HG03066 (cell line): ENCODE measurements at regions not wholly inside any gene's neighbourhood (a gene's known extent, or its start where the extent isn't known, plus 50 kb on each side); places are given as distances from the start of the nearest gene placed in this dataset.

Source experiments
- ATAC-seq: cut with Tn5 transposase; IDR thresholded peaks from one replicate; pipeline ENCODE4 v1.9.1; 2021; ENCODE audit warnings: low read depth; ENCODE audit not compliant: unreplicated experiment

DNA sequence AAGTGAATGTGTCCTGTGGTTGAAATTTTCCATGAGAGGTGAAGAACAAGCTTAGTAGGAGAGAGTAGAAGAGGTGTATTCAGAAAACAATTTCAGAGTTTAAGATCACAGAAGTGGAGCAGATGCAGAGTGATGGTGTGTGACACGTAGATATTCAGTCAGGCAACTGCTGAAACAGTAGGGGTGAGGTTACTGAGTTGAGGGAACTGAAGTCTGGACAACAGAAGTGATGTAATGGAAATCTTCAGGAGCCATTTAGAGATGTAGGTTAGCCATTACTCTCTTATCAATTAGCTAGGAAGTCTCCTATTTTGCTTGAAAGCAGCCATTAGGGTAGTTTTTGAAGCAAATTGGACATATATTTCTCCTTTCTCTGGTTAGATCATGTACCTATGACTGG, 584.4 kb downstream of the PKHD1 start:
- no peak for ATAC-seq

DNA sequence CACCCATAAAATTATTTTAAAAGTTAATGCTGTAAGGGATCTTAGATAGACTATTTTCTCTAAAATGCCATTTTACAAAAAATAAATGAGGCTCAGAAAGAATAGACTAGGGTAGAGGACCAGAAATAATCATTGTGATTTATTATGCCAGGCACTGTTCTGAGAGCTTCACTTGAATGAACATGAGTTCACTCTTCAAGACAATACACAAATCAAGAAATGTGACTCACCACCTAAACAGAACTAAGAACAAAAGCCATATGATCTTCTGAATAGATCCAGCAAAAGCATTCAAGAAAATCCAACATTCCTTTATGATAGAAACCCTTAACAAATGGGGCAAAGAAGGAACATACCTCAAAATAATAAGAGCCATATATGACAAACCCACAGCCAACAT, 582.0 kb downstream of the PKHD1 start:
- no peak for ATAC-seq

DNA sequence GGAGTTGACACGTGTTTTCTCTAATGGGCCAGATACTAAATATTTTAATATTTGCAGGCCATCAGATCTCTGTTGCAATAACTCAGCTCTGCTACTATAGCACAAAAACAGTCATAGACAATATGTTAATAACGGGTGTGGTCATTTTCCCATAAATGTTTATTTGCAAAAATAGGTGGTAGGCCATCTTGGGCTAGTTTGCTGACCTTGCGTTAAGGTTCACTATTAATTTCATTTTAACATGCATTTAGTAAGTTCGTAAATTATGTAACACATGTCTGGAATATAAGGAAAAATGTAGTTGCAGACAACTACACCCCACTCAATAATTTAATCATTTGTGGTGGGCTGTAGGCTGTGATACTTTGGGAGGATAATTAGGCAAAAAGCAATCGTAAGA, 577.8 kb downstream of the PKHD1 start:
- ATAC-seq, result no peak

- ATAC-seq, result no peak
These were observed 576.3 kb downstream of the PKHD1 start for GRCh38 chr6:51511081-51511480.

DNA sequence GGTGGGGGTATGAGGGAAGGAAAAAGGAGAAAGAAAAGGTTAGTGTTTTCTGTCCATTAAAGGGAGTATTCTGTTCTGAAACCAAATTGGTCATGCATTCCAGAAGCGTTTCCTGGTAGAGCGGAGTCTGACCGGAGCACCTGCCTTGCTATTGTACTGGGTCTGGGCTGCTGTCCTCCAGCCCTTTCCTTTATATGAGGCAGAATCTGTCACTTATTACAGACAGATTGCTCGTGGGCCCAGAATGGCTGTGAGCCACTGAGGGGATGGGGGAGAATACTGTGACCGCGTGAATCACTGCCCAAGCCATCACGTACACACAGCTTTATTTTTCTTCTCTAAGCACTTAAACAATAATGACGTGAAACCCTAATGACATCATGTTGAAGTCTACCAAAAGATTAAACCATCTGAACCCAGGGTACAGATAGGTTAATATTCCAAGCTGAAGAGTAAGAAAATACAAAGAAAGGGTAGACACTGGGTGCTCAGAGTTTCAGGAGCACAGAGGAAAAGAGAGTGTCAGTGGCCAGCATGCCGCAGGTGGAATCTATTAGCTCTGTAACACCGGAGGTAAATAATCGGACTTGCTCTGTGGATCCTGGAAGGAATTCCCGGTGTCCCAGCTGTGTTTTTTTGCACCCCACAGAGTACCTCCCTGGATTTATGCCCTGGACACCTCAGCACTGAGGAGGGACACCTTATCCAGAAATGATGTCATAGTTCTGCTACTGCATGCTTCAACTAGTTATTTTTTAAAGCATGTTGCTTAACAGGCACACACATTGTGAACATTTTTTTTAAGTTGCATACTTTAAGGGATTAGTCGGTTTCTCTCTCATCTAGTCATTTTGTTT, 573.3 kb downstream of the PKHD1 start:
- no peak for ATAC-seq

DNA sequence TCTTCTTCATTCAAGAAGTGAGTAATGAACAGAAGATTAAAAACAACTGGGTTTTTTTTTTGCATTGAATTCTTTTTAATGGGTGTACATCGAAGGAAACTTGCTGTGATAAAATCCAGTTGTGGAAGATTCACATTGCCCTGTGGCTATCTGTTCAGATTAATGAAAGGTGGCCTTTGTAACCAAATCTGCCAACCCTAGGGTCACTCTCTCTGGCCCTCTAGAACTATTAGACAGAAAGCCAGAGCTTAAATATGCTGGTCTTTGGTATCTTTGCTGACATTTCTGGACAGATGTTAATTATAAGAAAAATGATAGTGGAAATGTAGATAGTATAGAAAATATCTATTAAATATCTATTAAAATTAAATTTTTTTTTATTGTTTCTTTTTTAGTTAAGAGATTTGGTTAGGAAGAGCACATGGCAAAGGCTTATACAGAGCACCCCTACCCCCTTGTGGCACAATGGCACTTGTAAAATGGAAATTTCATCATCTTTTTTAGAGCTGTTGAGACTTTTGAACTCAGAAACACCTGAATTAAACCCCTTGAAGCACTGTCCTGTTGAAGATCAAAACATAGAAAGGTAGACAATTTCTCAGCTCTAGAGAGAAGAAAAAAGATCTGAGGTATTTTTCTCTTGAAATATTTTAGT, 572.5 kb downstream of the PKHD1 start:
- ATAC-seq, result no peak

GRCh38 chr6:51526049-51526448, 561.4 kb downstream of the PKHD1 start:
- ATAC-seq, result no peak

DNA sequence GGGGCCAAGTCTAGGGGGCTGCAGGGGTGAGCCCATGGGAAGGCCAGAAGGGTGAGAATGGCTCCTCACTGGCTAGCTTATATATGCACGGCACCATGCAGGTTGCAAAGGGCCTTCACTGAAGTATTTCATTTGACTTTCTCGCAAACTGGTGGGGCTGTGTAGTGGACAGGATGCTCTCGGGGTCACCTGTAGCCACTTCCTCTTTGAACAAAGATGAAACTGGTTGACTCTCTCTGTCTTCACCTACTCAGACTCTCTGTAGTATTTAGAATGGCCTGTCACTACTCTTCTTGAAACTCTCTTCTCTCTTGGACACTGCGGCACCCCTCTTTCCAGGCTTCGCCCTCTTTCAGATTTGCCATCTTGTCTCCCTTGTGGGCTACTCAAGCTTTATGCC, 560.5 kb downstream of the PKHD1 start:
- ATAC-seq, result no peak

DNA sequence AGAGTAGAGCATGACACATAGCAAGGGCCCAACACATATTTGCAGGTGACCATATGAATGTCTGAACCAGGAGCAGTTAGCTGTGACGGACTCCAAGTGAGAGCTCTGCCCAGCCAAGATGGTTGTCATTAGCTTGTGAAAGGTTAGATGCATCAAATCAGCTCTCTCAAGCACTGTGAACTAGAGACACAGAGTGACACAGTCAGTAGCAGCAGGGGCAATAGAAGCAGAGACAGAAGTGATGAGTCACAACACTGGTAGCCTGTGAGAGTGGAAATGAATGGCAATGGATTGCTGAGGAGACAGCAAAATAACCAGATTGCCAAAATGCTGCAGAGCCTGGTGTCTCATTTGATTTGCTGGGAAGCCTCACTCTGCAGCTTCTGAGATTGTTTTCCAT, 558.9 kb downstream of the PKHD1 start:
- no peak for ATAC-seq

- no peak for ATAC-seq
These were observed 558.2 kb downstream of the PKHD1 start for GRCh38 chr6:51529240-51529639.

- no peak for ATAC-seq
These were observed 555.8 kb downstream of the PKHD1 start for GRCh38 chr6:51531623-51532022.

DNA sequence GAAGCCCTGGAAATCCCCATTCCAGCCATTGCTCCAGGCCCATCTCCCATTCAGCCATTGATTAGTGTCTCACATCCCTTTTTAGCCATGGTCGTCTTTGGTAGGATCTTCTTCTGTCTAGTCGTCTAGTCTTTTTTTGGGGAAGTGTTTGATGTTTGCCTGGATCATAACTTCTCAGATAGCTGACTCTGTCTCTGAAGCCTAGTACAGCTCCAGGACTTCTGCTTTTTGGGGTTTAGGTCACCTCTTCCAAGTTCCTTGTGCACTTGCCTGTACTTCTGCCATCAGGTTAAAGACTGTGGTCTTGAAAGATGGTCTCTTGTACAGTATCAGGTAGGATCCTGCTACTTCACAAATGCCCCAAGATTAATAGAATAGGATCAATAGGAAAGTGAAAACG, 553.5 kb downstream of the PKHD1 start:
- no peak for ATAC-seq

GRCh38 chr6:51535327-51535726, 552.1 kb downstream of the PKHD1 start:
- ATAC-seq, result no peak

DNA sequence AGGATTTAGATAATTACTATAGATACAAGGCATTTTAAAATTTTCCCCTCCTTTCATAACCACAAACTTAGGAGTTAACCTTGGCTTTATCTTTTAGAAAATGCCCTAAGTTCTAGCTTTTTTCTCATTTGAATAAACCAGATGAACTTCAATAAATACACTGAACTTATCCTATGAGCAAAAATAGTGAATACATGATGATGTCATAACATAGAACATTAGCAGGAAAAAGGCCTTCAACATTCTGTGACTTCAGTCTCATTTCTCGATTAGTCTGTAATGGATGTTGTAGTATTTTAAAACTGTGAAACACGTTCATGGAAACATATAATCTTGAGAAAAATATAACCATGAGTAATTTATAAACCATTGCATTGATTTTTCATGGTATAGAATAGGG, 550.7 kb downstream of the PKHD1 start:
- no peak for ATAC-seq

DNA sequence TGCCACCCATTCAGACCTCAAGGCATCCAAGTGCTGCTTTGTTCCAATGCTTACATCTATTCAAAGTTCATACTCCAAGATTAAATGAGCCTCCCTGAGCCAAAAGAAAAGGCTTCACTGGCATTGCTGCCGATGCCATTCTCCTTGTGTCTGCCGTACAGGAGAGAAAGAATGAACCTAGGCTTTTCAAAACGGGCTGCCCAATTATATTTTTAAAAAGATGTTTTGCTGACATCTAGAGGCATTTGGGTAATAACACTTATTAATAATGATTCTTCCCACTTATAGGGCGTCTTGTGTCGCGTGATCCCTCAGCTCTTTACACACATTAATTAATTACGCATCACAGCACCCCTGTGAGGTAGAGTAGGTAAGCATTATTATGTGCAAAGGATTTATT, 545.6 kb downstream of the PKHD1 start:
- ATAC-seq, result no peak

DNA sequence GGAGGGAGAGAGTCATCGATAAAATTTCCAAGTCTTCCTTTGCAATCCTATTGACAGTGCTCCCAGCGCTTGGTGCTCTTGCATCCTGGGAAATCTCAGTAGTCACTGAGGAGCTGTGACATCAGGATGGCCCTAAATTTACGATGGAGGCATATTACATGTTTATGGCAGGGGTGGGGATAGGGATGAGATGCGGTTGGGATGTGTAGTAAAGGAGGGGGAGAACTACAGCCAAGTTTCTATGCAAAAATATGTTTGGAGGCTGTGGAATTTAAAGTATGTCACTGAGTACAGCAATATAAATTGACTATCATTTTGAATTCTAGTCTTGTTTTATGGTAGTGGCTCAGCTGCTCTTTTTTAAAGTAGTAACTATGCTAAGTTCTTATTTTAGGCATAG, 544.9 kb downstream of the PKHD1 start:
- no peak for ATAC-seq

- ATAC-seq, result no peak
These were observed 537.2 kb downstream of the PKHD1 start for GRCh38 chr6:51550243-51550642.

DNA sequence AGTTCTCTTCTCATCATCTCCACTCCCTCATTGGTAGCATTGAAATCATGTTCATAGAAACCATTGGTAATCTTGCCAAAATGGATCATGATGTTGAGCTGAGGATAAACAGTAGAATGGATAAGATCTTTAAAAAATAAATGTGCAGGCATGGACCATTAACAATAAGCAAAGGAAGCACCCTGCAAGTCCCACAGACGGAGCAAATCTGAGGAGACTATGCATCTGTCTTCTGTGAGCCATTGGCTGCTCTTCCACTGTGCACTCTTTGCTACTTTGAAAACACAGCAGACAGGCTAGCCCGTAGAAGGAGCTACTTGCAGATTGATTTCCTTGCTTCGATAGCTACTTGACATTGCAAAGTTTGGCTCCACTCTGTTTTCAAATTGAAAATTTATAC, 535.0 kb downstream of the PKHD1 start:
- ATAC-seq, result no peak

DNA sequence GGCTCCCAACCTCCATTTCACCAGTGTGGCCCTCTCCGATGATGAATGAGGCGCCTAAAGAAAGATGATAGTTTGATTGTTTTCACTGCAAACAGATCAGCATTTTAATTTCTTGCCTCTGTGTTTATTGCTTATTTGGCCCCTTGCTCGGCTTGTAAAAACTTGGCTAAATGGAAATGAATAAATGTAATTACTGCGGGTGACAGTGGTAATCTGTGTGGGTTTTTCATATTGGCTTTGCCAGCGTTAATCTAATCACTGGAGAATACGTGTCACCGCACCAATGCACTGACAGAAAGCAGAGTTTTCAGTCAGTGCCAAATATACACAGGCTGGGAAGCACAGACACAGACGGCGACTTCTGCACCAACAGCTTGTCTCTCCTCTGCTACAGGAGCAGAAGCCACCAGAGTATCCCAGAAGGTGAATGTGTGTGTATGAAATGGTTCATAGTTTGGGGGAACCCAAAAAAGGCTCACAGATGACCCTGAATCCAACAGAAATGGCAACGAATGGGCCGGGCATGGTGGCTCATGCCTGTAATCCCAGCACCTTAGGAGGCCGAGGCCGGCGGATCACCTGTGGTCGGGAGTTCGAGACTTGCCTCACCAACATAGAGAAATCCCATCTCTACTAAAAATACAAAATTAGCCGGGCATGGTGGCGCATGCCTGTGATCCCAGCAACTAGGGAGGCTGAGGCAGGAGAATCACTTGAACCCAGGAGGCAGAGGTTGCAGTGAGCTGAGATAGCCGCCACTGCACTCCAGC, 534.0 kb downstream of the PKHD1 start:
- ATAC-seq, result no peak

DNA sequence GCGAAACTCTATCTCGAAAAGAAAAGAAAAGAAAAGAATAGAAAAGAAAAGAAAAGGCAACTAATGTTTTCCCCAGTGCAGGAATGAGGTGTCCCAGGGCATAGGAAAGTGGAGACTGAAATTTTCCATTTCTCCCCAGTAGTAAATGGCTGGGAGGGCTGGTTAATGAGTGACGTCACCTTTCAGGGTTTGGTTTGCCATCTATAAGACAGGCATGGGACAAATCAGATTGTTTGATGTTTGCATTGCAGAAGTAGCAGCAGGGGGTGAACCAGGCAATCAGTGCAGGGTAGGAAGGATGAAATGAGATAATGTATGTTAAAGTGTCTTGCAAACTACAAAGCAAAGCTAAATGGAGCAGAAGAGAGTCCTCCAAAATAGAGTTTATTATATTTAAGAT, 533.4 kb downstream of the PKHD1 start:
- no peak for ATAC-seq

DNA sequence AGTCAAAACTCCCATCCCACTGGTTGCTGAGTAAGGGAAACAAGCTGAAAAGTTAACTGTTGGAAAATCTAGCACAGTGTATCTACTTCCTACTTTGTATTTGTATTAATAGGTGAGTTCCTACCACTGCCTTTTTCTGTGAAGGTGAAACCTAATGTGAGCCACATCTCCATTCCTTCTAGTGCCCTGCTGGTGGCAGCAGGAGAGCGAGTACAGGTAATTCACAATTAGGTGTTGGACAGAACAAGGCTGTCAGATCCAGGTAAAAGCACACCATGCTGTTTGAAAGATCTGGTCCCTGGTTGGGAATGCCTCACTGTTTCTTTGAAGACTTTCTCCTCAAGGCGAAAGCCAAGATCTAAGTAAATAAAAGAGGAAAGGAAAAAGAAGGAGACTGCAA, 528.4 kb downstream of the PKHD1 start:
- no peak for ATAC-seq

GRCh38 chr6:51562198-51562597, 525.2 kb downstream of the PKHD1 start:
- peak; percentile 93 for ATAC-seq
